OCI-LY3 (cell line): ENCODE measurements at regions not wholly inside any gene's neighbourhood (a gene's known extent, or its start where the extent isn't known, plus 50 kb on each side); places are given as distances from the start of the nearest gene placed in this dataset.

Experiments
- H2AFZ ChIP-seq: fragments of 200-600, 300-600 bp; shearing (Covaris generic); 2 replicates; pipeline ENCODE4 v1.6.0; 2014; ENCODE audit warnings: antibody characterized with exemption, low read depth, low read length
- H3K27ac ChIP-seq: fragments of 200-600, 300-600 bp; sonication (generic); 2 replicates; pipeline ENCODE4 v1.5.1; 2014; ENCODE audit warnings: mild to moderate bottlenecking, low read length, moderate library complexity, mixed read lengths
- H3K27me3 ChIP-seq: fragments of 200-600, 300-600 bp; sonication (generic); 2 replicates; pipeline ENCODE4 v1.6.1; 2014; ENCODE audit warnings: low read depth, low read length, mixed read lengths
- H3K36me3 ChIP-seq: fragments of 200-600, 300-600 bp; sonication (generic); replicated peaks from 2 replicates; pipeline ENCODE3; 2014; ENCODE audit warnings: low read depth, low read length, mixed read lengths
- H3K4me1 ChIP-seq: fragments of 300-600, 200-600 bp; sonication (generic); 2 replicates; pipeline ENCODE4 v1.6.1; 2014; ENCODE audit warnings: low read length, mixed read lengths
- H3K4me2 ChIP-seq: fragments of 200-600, 300-600 bp; sonication (generic); 2 replicates; pipeline ENCODE4 v1.6.1; 2014; ENCODE audit warnings: low read length, mixed read lengths
- H3K4me3 ChIP-seq: fragments of 300-600, 200-600 bp; sonication (generic); 2 replicates; pipeline ENCODE4 v1.5.1; 2014; ENCODE audit warnings: antibody characterized with exemption, mild to moderate bottlenecking, low read length, moderate library complexity
- H3K79me2 ChIP-seq: fragments of 300-600, 200-600 bp; shearing (Covaris generic); 2 replicates; pipeline ENCODE4 v1.6.1; 2014; ENCODE audit warnings: mild to moderate bottlenecking, low read length, mixed read lengths
- H3K9ac ChIP-seq: fragments of 300-600, 200-600 bp; shearing (Covaris generic); 2 replicates; pipeline ENCODE4 v1.6.0; 2014; ENCODE audit warnings: mild to moderate bottlenecking, low read length, moderate library complexity
- H3K9me3 ChIP-seq: fragments of 200-600, 300-600 bp; shearing (Covaris generic); 2 replicates; pipeline ENCODE4 v1.6.1; 2014; ENCODE audit warnings: low read length, mixed read lengths; ENCODE audit not compliant: insufficient read depth
- H4K20me1 ChIP-seq: fragments of 200-600, 300-600 bp; sonication (generic); 2 replicates; pipeline ENCODE4 v1.6.1; 2016; ENCODE audit warnings: low read length, mixed read lengths; ENCODE audit not compliant: insufficient read depth
- EZH2phosphoT487 ChIP-seq: fragments of 200-600 bp; shearing (Covaris generic); IDR thresholded peaks from 2 replicates; pipeline ENCODE4 v1.6.1; 2018; ENCODE audit warnings: antibody characterized with exemption, mixed run types, low read depth
- TF ChIP-seq, protein P1 (sequence below): fragments of 200-600, 300-600 bp; sonication (generic); IDR thresholded peaks from 2 replicates; pipeline ENCODE4 v1.5.1; 2014; ENCODE audit warnings: antibody characterized with exemption, low read length, low read depth

DNA sequence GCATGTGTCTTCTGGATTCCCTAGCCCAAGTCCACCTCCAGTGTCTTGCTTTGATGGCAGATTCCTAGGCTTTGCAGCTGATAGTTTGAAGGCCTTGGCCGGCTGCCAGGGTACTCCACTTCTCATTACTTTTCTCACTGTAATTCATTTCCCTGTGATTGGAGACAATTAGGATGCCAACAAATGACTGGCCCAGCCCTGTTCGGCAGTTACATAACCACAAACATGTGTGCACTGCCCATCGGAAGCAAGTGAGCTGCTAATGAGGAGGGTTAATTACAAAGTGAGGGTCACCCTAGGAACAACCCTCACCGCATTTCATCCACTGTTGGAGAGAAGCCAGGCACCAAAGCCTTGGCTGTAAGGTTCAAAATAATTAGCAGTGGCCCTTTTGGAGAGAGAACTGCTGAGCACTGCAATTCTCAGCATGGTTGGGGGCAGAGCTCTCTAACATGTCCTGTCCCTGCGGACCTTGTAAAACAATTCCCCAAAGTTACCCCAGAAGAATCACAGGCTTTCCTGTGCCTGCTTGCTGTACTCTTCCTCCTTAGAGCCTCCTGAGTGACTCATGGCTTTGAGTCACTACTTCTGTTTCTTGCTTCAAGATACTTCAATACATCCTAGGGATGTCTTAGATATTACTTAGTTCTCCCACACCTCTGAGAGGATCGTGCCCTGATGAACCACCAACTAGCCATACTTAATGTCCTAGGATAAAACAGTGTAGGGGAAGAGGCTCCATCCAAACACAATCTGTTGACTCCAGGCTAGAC lies 109.7 kb upstream of the GALNT18 start:
- TF ChIP-seq, protein P1, sequence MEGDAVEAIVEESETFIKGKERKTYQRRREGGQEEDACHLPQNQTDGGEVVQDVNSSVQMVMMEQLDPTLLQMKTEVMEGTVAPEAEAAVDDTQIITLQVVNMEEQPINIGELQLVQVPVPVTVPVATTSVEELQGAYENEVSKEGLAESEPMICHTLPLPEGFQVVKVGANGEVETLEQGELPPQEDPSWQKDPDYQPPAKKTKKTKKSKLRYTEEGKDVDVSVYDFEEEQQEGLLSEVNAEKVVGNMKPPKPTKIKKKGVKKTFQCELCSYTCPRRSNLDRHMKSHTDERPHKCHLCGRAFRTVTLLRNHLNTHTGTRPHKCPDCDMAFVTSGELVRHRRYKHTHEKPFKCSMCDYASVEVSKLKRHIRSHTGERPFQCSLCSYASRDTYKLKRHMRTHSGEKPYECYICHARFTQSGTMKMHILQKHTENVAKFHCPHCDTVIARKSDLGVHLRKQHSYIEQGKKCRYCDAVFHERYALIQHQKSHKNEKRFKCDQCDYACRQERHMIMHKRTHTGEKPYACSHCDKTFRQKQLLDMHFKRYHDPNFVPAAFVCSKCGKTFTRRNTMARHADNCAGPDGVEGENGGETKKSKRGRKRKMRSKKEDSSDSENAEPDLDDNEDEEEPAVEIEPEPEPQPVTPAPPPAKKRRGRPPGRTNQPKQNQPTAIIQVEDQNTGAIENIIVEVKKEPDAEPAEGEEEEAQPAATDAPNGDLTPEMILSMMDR, result no peak
- no peak for TF ChIP-seq EZH2phosphoT487
- Histone ChIP-seq H3K27me3 (peaks cover 39% of the 10 kb centered on the region), H3K4me3 (no peak overlapping the region), H3K9me3 (no peaks in the 10 kb centered on the region), H3K79me2 (no peaks in the 10 kb centered on the region), H3K4me2 (no peak overlapping the region), H3K36me3 (no peaks in the 10 kb centered on the region), H3K27ac (no peak overlapping the region), H3K4me1 (no peaks in the 10 kb centered on the region), H4K20me1 (no peaks in the 10 kb centered on the region), H3K9ac (no peak overlapping the region), H2AFZ (no peak overlapping the region)

DNA sequence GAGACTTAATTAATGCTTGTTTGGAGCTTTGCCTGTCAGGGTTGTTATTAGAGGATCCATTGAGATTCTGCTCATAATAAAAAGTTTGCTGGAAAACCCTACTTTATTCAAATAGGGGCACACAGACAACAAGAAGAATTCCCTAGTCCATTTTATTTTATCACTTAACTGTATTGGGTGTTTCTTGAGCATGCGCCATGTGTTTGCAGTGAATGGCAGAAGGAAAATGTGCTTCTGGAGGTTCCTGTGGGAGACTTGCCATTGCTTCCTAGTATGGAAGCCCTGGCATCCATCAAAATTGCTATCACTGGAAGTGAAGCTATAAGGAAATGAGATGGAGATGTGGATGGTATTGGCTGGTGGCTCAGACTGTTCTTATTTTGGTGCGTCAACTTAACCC lies 106.6 kb upstream of the GALNT18 start:
- Histone ChIP-seq H3K27ac (no peak overlapping the region), H3K27me3 (peaks cover 42% of the 10 kb centered on the region), H2AFZ (no peak overlapping the region), H3K9me3 (no peaks in the 10 kb centered on the region), H4K20me1 (no peaks in the 10 kb centered on the region), H3K79me2 (no peaks in the 10 kb centered on the region), H3K36me3 (no peaks in the 10 kb centered on the region), H3K4me2 (no peak overlapping the region), H3K4me1 (no peaks in the 10 kb centered on the region), H3K9ac (no peak overlapping the region), H3K4me3 (no peak overlapping the region)
- TF ChIP-seq, protein P1, result no peak
- no peak for TF ChIP-seq EZH2phosphoT487

DNA sequence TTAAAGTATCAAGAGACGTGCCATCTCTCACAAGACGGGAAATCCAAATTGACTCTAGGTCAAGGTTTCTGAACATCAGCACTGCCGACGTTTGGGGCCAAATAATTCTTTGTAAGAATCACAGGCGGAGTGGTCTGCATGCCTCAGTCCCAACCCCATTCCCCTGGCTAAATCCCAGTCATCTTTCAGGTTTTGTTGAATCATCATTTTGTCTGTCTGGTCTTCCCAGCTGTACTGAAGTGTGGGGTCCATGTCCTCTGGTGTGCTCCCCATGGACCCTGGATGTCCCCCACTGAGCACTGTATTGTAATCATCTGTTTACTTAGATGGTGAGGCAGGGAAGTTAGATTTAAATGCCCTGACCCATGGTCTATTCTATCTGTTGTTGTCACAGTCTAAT lies 103.6 kb upstream of the GALNT18 start:
- Histone ChIP-seq H3K27ac (no peak overlapping the region), H3K4me2 (no peak overlapping the region), H3K79me2 (no peaks in the 10 kb centered on the region), H3K9ac (no peak overlapping the region), H2AFZ (no peak overlapping the region), H3K9me3 (no peaks in the 10 kb centered on the region), H3K4me3 (no peak overlapping the region), H3K27me3 (peaks cover 17% of the 10 kb centered on the region), H3K36me3 (no peaks in the 10 kb centered on the region), H4K20me1 (no peaks in the 10 kb centered on the region), H3K4me1 (no peaks in the 10 kb centered on the region)
- TF ChIP-seq, protein P1, result no peak
- TF ChIP-seq EZH2phosphoT487, result no peak

DNA sequence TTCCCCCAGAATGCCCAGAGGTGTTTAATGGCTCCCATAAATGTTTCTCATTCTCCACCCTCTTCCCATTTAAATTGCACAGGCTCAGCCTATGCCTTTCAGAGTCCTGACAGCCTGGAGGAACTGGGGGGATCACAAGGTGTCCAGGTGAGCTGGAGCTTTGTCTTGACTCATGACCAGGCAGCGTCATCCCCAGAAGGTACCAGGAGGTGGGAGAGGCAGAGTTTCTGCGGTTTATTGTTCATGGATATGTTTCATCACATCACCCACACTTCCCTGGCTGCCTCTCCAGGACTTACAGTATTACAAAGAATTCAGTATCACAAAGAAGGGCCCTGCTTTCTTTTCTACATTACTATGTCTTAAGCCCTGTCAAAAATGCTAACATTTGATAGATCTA lies 103.2 kb upstream of the GALNT18 start:
- TF ChIP-seq EZH2phosphoT487, result no peak
- TF ChIP-seq, protein P1, result no peak

More for the DNA sequence above, 103.2 kb upstream of the GALNT18 start:
- Histone ChIP-seq H3K27me3 (peaks cover 13% of the 10 kb centered on the region), H3K9ac (no peak overlapping the region), H3K79me2 (no peaks in the 10 kb centered on the region), H3K27ac (no peak overlapping the region), H2AFZ (no peak overlapping the region), H3K4me3 (no peak overlapping the region), H3K4me1 (no peaks in the 10 kb centered on the region), H3K4me2 (no peak overlapping the region), H3K36me3 (no peaks in the 10 kb centered on the region), H3K9me3 (no peaks in the 10 kb centered on the region), H4K20me1 (no peaks in the 10 kb centered on the region)
